HEK293 (cell line): ENCODE measurements at regions not wholly inside any gene's neighbourhood (a gene's known extent, or its start where the extent isn't known, plus 50 kb on each side); places are given as distances from the start of the nearest gene placed in this dataset.

ENCODE experiments used
- CTCF ChIA-PET: fragments of 350-600 bp; formaldehyde crosslinking; extraction: SDS; loops from one replicate; lab custom pipeline; 2021; ENCODE audit warnings: antibody characterized with exemption; lab: Yijun Ruan, JAX
- POLR2A ChIA-PET: fragments of 300-600 bp; formaldehyde crosslinking; extraction: SDS; loops from one replicate; lab custom pipeline; 2020; ENCODE audit warnings: antibody characterized with exemption, inconsistent platforms; lab: Yijun Ruan, JAX
- H3K27ac ChIP-seq: fragments of 200-500 bp; sonication (Bioruptor generic); 2 replicates; pipeline ENCODE4 v1.5.1; 2014; ENCODE audit warnings: low read depth, low read length, control low read depth, inconsistent platforms; ENCODE audit errors: extremely low read depth
- H3K36me3 ChIP-seq, 2 experiments: fragments of 200-500 bp in 1 of 2; sonication (Bioruptor generic) in 1 of 2; 1 replicate in 1 of 2; 2 replicates in 1 of 2; pipeline ENCODE4 v1.5.1; 2014 to 2017; ENCODE audit warnings: inconsistent platforms in 2 of 2, low read length in 2 of 2; ENCODE audit not compliant: control insufficient read depth in 2 of 2, insufficient read depth in 1 of 2
- H3K4me1 ChIP-seq: fragments of 200-500 bp; sonication (Bioruptor generic); 2 replicates; pipeline ENCODE4 v1.5.1; 2014; ENCODE audit warnings: mild to moderate bottlenecking, low read length, inconsistent platforms; ENCODE audit not compliant: control insufficient read depth, insufficient read depth
- H3K4me3 ChIP-seq: 2 replicates; pipeline ENCODE4 v1.5.1; 2011; ENCODE audit warnings: low read depth, mild to moderate bottlenecking, control low read depth, low read length, moderate library complexity
- H3K9me3 ChIP-seq: fragments of 200-500 bp; sonication (Bioruptor generic); 2 replicates; pipeline ENCODE4 v1.5.1; 2014; ENCODE audit warnings: low read depth, low read length, inconsistent platforms; ENCODE audit not compliant: control insufficient read depth, insufficient read depth
- ATF2 ChIP-seq: fragments of 450-650 bp; formaldehyde crosslinking; IDR thresholded peaks from 2 replicates; pipeline ENCODE4 v1.5.1; 2016; ENCODE audit warnings: missing biosample characterization, missing genetic modification characterization, low read depth
- GLI4 ChIP-seq: fragments of 450-650 bp; formaldehyde crosslinking; IDR thresholded peaks from 2 replicates; pipeline ENCODE4 v1.5.1; 2016; ENCODE audit warnings: missing biosample characterization, missing genetic modification characterization
- OVOL3 ChIP-seq: fragments of 450-650 bp; formaldehyde crosslinking; IDR thresholded peaks from 2 replicates; pipeline ENCODE4 v1.5.1; 2016; ENCODE audit warnings: missing biosample characterization, missing genetic modification characterization
- REPIN1 ChIP-seq: fragments of 450-650 bp; formaldehyde crosslinking; IDR thresholded peaks from 2 replicates; pipeline ENCODE4 v1.5.1; 2017; ENCODE audit warnings: missing biosample characterization, missing genetic modification characterization, low read depth
- TRIM28 ChIP-seq: IDR thresholded peaks from 2 replicates; pipeline ENCODE4 v1.6.1; 2011; ENCODE audit warnings: low read length, control low read depth, borderline replicate concordance
- ZBTB11 ChIP-seq: fragments of 450-650 bp; formaldehyde crosslinking; conservative IDR thresholded peaks from 2 replicates; pipeline ENCODE4 v1.5.1; 2016; ENCODE audit warnings: low read depth, missing biosample characterization, missing genetic modification characterization
- ZFHX2 ChIP-seq: fragments of 450-650 bp; formaldehyde crosslinking; conservative IDR thresholded peaks from 2 replicates; pipeline ENCODE4 v1.5.1; 2016; ENCODE audit warnings: missing biosample characterization, missing genetic modification characterization
- ZFP37 ChIP-seq: fragments of 450-650 bp; formaldehyde crosslinking; IDR thresholded peaks from 2 replicates; pipeline ENCODE4 v1.5.1; 2016; ENCODE audit warnings: missing biosample characterization, missing genetic modification characterization
- ZFP69B ChIP-seq: fragments of 450-650 bp; formaldehyde crosslinking; IDR thresholded peaks from 2 replicates; pipeline ENCODE4 v1.5.1; 2016; ENCODE audit warnings: missing biosample characterization, missing genetic modification characterization
- ZNF169 ChIP-seq: fragments of 450-650 bp; formaldehyde crosslinking; IDR thresholded peaks from 2 replicates; pipeline ENCODE4 v1.5.1; 2016; ENCODE audit warnings: missing biosample characterization, missing genetic modification characterization
- ZNF184 ChIP-seq: fragments of 450-650 bp; IDR thresholded peaks from 2 replicates; pipeline ENCODE4 v1.5.1; 2018; ENCODE audit warnings: missing biosample characterization, mild to moderate bottlenecking, missing genetic modification characterization
- ZNF2 ChIP-seq: fragments of 450-650 bp; formaldehyde crosslinking; IDR thresholded peaks from 2 replicates; pipeline ENCODE4 v1.5.1; 2016; ENCODE audit warnings: missing biosample characterization, missing genetic modification characterization
- ZNF214 ChIP-seq: fragments of 450-650 bp; formaldehyde crosslinking; IDR thresholded peaks from 2 replicates; pipeline ENCODE4 v1.5.1; 2017; ENCODE audit warnings: missing biosample characterization, mild to moderate bottlenecking, missing genetic modification characterization, borderline replicate concordance
- ZNF23 ChIP-seq: fragments of 450-650 bp; formaldehyde crosslinking; IDR thresholded peaks from 2 replicates; pipeline ENCODE4 v1.5.1; 2016; ENCODE audit warnings: missing biosample characterization, missing genetic modification characterization, borderline replicate concordance
- ZNF350 ChIP-seq: fragments of 450-650 bp; formaldehyde crosslinking; IDR thresholded peaks from 2 replicates; pipeline ENCODE4 v1.5.0; 2017; ENCODE audit warnings: missing biosample characterization, mild to moderate bottlenecking, missing genetic modification characterization
- ZNF37A ChIP-seq: fragments of 450-650 bp; IDR thresholded peaks from 2 replicates; pipeline ENCODE4 v1.5.1; 2018; ENCODE audit warnings: missing biosample characterization, missing genetic modification characterization
- ZNF404 ChIP-seq: fragments of 450-650 bp; formaldehyde crosslinking; IDR thresholded peaks from 2 replicates; pipeline ENCODE4 v1.5.1; 2017; ENCODE audit warnings: missing biosample characterization, missing genetic modification characterization
- ZNF416 ChIP-seq: fragments of 450-650 bp; formaldehyde crosslinking; IDR thresholded peaks from 2 replicates; pipeline ENCODE4 v1.5.1; 2016; ENCODE audit warnings: missing biosample characterization, missing genetic modification characterization
- ZNF433 ChIP-seq: fragments of 450-650 bp; formaldehyde crosslinking; IDR thresholded peaks from 2 replicates; pipeline ENCODE4 v1.5.1; 2016; ENCODE audit warnings: missing biosample characterization, missing genetic modification characterization, low read depth
- ZNF621 ChIP-seq: fragments of 450-650 bp; formaldehyde crosslinking; IDR thresholded peaks from 2 replicates; pipeline ENCODE4 v1.5.1; 2017; ENCODE audit warnings: missing biosample characterization, missing genetic modification characterization
- ZNF626 ChIP-seq: fragments of 450-650 bp; sonication (Bioruptor Pico); formaldehyde crosslinking; IDR thresholded peaks from 2 replicates; pipeline ENCODE4 v1.5.1; 2018; ENCODE audit warnings: missing biosample characterization, missing genetic modification characterization, inconsistent platforms
- ZNF629 ChIP-seq: fragments of 450-650 bp; formaldehyde crosslinking; IDR thresholded peaks from 2 replicates; pipeline ENCODE4 v1.5.1; 2017; ENCODE audit warnings: missing biosample characterization, missing genetic modification characterization
- ZNF701 ChIP-seq: fragments of 450-650 bp; formaldehyde crosslinking; IDR thresholded peaks from 2 replicates; pipeline ENCODE4 v1.5.1; 2016; ENCODE audit warnings: missing biosample characterization, missing genetic modification characterization
- ZNF704 ChIP-seq: fragments of 450-650 bp; formaldehyde crosslinking; IDR thresholded peaks from 2 replicates; pipeline ENCODE4 v1.5.1; 2016; ENCODE audit warnings: missing biosample characterization, missing genetic modification characterization
- ZNF707 ChIP-seq: fragments of 450-650 bp; formaldehyde crosslinking; IDR thresholded peaks from 2 replicates; pipeline ENCODE4 v1.5.1; 2016; ENCODE audit warnings: missing biosample characterization, missing genetic modification characterization
- ZNF747 ChIP-seq: fragments of 450-650 bp; formaldehyde crosslinking; IDR thresholded peaks from 2 replicates; pipeline ENCODE4 v1.5.1; 2016; ENCODE audit warnings: missing biosample characterization, missing genetic modification characterization
- ZNF768 ChIP-seq: fragments of 450-650 bp; formaldehyde crosslinking; IDR thresholded peaks from 2 replicates; pipeline ENCODE4 v1.5.1; 2018; ENCODE audit warnings: missing biosample characterization, mild to moderate bottlenecking, missing genetic modification characterization
- ZNF776 ChIP-seq: fragments of 450-650 bp; formaldehyde crosslinking; IDR thresholded peaks from 2 replicates; pipeline ENCODE4 v1.5.0; 2017; ENCODE audit warnings: missing biosample characterization, missing genetic modification characterization, borderline replicate concordance
- ZSCAN30 ChIP-seq: fragments of 450-650 bp; IDR thresholded peaks from 2 replicates; pipeline ENCODE4 v1.5.1; 2018; ENCODE audit warnings: missing biosample characterization, mild to moderate bottlenecking, missing genetic modification characterization, moderate library complexity

GRCh38 chr7:136079934-136080333 lies 102.8 kb upstream of the MTPN start (continued):
- TF ChIP-seq ZBTB11 (tag by site-specific recombination): no peak
- TF ChIP-seq ZNF416: no peak
- TF ChIP-seq ZNF626 (tag by site-specific recombination): no peak
- TF ChIP-seq, all 188 proteins: peak for 0

GRCh38 chr7:136079478-136079892 lies 102.3 kb upstream of the MTPN start:
- ChIA-PET POLR2A (no interaction called here), CTCF (interaction anchor here (1.4 kb wide), 1 partner anchor 36 kb away, joined by 3 read pairs; no protein-coding TSS in a partner anchor)
- H3K27ac ChIP-seq: no peak overlapping the region
- H3K9me3 ChIP-seq: no peaks in the 10 kb centered on the region
- H3K36me3 ChIP-seq: no peaks in the 10 kb centered on the region
- TF ChIP-seq ZFHX2 (no peak), ZFP69B (tag by site-specific recombination) (no peak), ZNF747 (no peak), ZNF169 (tag by site-specific recombination) (no peak), ZFP37 (tag by site-specific recombination) (no peak), OVOL3 (no peak), ZNF2 (tag by site-specific recombination) (no peak)
- no peaks in the 10 kb centered on the region for H3K4me1 ChIP-seq
- H3K4me3 ChIP-seq: no peak overlapping the region

GRCh38 chr7:136079066-136079465 lies 101.9 kb upstream of the MTPN start:
- no peak overlapping the region for H3K4me3 ChIP-seq
- no peaks in the 10 kb centered on the region for H3K36me3 ChIP-seq
- H3K4me1 ChIP-seq: no peaks in the 10 kb centered on the region
- no peak overlapping the region for H3K27ac ChIP-seq
- H3K9me3 ChIP-seq: no peaks in the 10 kb centered on the region
- ChIA-PET POLR2A (no interaction called here), CTCF (no interaction called here)
- TF ChIP-seq ZNF621 (tag by site-specific recombination) (no peak), ZNF350 (no peak), ZNF37A (tag by site-specific recombination) (no peak), ZNF23 (no peak), TRIM28 (no peak), ZNF433 (tag by site-specific recombination) (no peak)

- no peak overlapping the region for H3K4me3 ChIP-seq
- H3K4me1 ChIP-seq: no peaks in the 10 kb centered on the region
- no peak overlapping the region for H3K27ac ChIP-seq
- H3K9me3 ChIP-seq: no peaks in the 10 kb centered on the region
- ChIA-PET POLR2A (no interaction called here), CTCF (no interaction called here)
- H3K36me3 ChIP-seq: no peaks in the 10 kb centered on the region
- TF ChIP-seq ATF2 (tag by site-specific recombination): no peak
- TF ChIP-seq ZNF707 (tag by site-specific recombination): no peak
- TF ChIP-seq ZNF214: no peak
- TF ChIP-seq ZFHX2: no peak
- TF ChIP-seq ZNF704: no peak
- no peak for TF ChIP-seq ZNF184 (tag by site-specific recombination)
- TF ChIP-seq ZNF768 (tag by site-specific recombination): no peak
- no peak for TF ChIP-seq GLI4 (tag by site-specific recombination)
- no peak for TF ChIP-seq ZSCAN30
- TF ChIP-seq REPIN1: no peak
- no peak for TF ChIP-seq ZNF416
- TF ChIP-seq ZNF701 (tag by site-specific recombination): no peak
- TF ChIP-seq ZNF404: no peak
- no peak for TF ChIP-seq ZNF776 (tag by site-specific recombination)
- TF ChIP-seq ZNF629: no peak
These were observed 101.5 kb upstream of the MTPN start for GRCh38 chr7:136078630-136079029.
